Bone marrow (tissue), 2 donors: ENCODE measurements at regions not wholly inside any gene's neighbourhood (a gene's known extent, or its start where the extent isn't known, plus 50 kb on each side); places are given as distances from the start of the nearest gene placed in this dataset.

ENCODE experiments used
- DNase-seq, 2 donors: peaks; one replicate each; lab custom pipeline; 2025; lab: John Stamatoyannopoulos, UW

DNA sequence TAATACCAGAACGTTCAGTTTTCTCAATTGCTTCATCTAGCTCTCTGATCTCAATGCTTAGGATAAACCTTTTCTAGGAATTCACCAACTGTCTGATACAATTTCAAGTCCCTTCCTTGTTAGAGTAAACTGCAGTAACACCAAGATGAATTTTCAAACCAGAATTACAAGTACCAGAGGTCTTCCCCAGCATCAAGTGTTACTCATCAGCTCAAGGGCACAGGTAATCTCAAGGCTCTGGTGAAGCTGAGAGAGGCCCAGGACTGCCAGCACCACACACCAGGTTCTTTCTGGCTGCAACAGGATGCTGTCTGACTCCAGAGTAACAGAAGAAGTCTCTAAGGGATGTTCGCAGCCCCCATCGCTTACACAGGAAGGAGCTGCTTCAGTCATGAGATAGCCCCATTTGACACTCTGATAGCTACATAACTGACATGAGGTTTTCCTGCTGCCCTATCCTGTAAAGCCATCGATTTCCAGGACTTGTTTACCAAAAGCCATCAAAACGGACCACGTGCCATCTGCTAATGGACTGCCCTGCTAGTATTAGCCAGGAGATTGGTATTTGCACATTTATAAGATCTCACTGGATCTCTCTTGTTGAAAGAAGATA is 549.4 kb downstream of the UTRN start:
- no peak for DNase-seq

DNA sequence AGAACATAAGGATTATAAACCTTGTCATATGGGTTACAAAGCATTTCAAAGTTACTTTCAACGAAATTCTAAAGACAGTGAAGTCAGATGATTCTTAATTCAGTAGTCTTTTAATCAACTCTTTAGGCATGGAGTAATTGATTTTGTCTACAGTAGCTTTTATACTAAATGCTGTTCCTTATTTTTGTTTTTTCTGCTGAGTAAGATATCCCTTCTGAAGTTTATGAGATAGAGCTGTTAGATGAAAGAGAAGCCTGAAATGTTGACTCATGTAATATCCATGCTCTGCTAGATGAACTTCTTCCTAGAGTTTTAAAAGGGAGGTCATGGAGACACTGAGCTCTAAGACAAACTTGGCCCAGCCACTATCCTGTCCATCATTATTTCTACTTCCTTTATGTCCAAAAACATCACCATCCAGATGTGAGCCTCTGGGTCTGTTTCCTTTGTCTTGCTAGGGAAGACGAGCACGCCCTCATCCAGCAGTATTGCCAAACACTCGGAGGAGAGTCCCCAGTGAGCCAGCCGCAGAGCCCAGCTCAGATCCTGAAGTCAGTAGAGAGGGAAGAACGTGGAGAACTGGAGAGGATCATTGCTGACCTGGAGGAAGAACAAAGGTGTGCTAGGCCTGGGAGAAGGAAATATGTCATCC is 550.3 kb downstream of the UTRN start:
- no peak for DNase-seq

GRCh38 chr6:144840619-144841018 is 555.5 kb downstream of the UTRN start:
- DNase-seq: no peak

GRCh38 chr6:144843701-144844100 is 558.6 kb downstream of the UTRN start:
- no peak for DNase-seq

DNA sequence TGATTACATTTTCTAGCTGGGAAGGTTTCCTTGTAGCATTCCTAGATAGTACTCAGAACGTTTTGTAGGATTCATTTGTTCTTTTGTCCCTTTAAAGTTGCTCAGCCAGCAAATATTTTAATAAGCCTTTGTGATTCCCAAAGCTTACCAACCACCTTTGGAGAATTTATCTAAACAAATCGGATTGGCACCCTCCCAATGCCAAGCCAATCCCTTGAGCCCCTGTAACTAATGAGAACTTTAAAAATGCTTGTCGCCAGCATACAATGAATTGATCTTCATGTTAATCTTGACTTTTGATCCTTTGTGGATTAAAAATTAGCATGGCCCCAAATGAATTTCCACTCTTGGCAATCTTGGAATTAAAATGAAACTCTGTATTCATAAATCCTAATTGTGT is 559.5 kb downstream of the UTRN start:
- no peak for DNase-seq

GRCh38 chr6:144845186-144845585 is 560.1 kb downstream of the UTRN start:
- no peak for DNase-seq

- DNase-seq: no peak
Measured at GRCh38 chr6:144847916-144848315, 562.8 kb downstream of the UTRN start.

- DNase-seq: no peak
Measured at GRCh38 chr6:144849920-144850319, 564.8 kb downstream of the UTRN start.

GRCh38 chr6:144853603-144854002 is 568.5 kb downstream of the UTRN start:
- DNase-seq: no peak

- DNase-seq: no peak
Measured at GRCh38 chr6:144854654-144855053, 569.5 kb downstream of the UTRN start.

DNA sequence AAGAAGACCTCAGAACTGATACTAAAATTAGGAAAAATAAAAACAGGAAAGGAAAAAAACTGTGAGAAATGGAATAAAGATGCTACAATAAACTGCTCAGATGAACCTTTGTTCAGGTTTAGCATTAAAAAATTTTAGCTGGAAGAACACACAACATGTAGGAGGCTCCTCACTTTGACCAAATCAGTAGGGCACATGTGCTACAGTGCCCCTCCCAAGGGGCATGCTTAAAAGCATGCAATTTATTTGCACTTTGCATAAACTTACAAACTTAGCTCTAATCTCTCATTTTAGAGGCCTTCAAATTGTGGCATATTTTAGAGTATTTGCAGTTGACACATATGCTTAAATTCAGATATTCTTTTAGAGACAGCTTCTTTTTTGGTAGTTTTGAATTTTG is 570.2 kb downstream of the UTRN start:
- DNase-seq: no peak

DNA sequence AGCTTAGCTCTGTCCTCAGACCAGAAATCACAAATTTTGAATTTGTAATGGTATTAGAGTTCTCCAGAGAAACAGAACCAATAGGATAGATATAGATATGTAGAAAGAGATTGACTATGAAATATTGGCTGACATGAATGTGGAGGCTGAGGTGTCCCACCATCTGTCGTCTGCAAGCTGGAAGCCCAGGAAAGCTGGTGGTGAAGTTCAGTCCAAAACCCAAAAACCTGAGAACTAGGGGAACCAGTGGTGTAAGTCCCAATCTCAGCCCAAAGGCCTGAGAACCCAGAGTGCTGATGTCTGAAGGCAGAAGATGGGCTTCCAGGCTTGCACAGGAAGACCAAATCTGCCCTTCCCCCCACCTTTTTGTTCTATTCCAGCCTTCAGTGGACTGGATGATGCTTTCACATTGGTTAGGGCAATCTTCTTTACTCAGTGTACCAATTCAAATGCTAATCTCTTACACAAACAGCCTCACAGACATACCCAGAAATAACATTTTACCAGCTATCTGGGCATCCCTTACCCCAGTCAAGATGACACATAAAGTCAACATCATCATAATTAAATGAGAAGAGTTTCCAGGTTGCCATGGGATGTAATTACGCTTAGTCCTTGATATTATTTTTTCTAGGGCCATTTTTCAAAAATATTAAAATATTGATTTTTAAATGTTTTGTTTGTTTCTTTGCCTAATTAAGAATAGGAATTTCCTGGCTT is 570.8 kb downstream of the UTRN start:
- DNase-seq: no peak

GRCh38 chr6:144856622-144857021 is 571.5 kb downstream of the UTRN start:
- no peak for DNase-seq

DNA sequence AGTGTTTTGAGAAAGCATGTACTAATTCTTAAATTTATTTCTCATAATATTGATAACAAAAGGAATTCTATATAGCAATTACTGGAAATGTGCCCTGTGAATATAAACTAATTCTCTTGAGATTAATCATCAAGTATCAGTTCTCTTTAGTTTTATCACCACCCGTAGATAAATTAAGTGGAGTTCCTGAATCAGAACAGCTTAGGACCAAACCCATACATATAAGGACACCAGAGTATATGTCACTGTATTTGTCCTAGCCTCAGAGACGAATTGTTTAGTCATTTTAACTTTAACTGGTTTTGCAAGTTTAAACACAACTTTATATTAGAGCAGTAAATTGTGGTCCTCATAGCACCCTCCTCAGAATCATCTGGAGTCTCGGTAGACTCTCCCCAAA is 572.0 kb downstream of the UTRN start:
- no peak for DNase-seq

DNA sequence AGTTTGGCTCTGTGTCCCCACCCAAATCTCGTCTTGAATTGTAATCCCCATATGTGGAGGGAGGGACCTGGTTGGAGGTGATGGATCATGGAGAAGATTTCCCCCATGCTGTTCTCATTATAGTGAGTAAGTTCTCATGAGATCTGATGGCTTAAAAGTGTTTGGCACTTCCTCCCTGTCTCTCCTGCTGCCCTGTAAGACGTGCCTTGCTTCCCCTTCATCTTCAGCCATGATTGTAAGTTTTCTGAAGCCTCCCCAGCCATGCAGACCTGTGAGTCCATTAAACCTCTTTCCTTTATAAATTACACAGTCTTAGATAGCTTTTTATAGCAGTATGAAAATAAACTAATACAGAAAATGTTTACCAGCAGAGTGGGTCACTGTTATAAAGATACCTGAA is 577.6 kb downstream of the UTRN start:
- no peak for DNase-seq

DNA sequence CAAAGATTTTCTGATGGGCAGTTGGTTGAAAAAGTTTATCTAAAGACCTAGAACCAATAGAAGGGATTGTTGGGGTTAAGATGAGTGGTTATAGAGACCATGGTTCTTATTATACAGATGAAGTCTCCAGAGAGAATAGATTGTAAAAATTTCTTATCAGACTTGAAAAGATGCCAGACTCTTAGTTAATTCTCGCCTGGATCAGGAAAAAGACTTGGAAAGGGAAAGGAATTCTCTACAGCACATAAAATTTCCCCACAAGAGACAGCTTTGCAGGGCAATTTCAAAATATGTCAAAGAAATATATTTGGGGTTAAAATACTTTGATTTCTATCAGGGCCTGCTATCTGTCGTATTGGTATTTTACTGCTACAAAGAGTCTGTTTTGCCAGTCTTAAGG is 582.6 kb downstream of the UTRN start:
- no peak for DNase-seq

DNA sequence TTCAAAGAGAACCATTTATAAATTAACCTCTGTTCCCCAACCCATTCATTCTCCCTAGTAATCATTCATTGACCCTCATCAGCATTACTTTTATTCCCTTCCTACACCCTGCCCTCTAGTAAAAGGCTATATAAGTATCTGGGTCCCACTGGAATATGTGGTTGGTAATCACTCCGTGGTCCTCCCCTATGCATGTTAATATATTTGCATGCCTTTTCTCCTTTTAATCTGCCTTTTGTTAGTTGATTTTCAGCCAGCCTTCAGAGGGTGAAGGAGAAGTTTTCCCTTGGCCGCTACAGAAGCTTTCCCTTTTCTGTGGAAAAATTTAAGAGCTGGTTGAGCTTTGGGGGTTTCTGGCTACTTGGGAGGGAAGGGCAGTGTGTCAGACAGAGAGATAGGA is 585.6 kb downstream of the UTRN start:
- DNase-seq: no peak

GRCh38 chr6:144873623-144874378 is 588.7 kb downstream of the UTRN start:
- DNase-seq: no peak

DNA sequence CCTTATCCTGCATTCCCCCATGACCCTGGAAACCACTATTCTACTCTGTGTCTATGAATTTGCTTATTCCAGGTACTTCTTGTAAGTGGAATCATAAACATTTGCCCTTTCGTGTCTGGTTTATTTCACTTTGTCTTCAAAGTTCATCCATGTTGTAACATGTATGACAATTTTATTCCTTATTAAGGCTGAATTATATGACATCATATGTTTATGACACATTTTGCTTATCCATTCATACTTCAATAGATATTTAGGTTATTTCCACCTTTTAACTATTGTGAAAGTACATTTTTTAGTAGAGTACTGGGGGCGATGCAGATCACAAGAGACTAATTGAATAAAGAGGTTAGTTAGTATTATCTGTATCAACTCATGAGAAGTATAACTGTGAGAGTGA is 591.6 kb downstream of the UTRN start:
- no peak for DNase-seq

- no peak for DNase-seq
Measured at GRCh38 chr6:144877118-144877517, 592.0 kb downstream of the UTRN start.

- no peak for DNase-seq
Measured at GRCh38 chr6:144878577-144878976, 593.4 kb downstream of the UTRN start.

GRCh38 chr6:144879436-144879835 is 594.3 kb downstream of the UTRN start:
- no peak for DNase-seq

- no peak for DNase-seq
Measured at GRCh38 chr6:144882425-144882824, 597.3 kb downstream of the UTRN start.
